Aorta (tissue), 5 donors: ENCODE measurements at regions not wholly inside any gene's neighbourhood (a gene's known extent, or its start where the extent isn't known, plus 50 kb on each side); places are given as distances from the start of the nearest gene placed in this dataset.

Experiments used
- ATAC-seq: fragments of 200-7000 bp; cut with Tn5 transposase; one replicate; pipeline ENCODE4 v1.9.1; 2022; ENCODE audit warnings: moderate library complexity; ENCODE audit not compliant: low FRiP score
- DNase-seq, 2 donors: peaks; one replicate each; pipeline ENCODE4 v3.0.0-alpha.2; 2020
- H3K27ac ChIP-seq, 2 donors: one replicate each; pipeline ENCODE4 v1.5.1; 2013; ENCODE audit warnings: low read length in 2 of 2, mild to moderate bottlenecking in 2 of 2, moderate library complexity in 2 of 2, control low read depth in 1 of 2, inconsistent platforms in 1 of 2, low read depth in 1 of 2
- H3K27me3 ChIP-seq, 2 donors: one replicate each; pipeline ENCODE4 v1.6.1; 2013; ENCODE audit warnings: control low read depth in 1 of 2, low read length in 1 of 2, mild to moderate bottlenecking in 1 of 2, moderate library complexity in 1 of 2; ENCODE audit not compliant: insufficient read depth in 2 of 2, control insufficient read depth in 1 of 2
- H3K36me3 ChIP-seq, 2 donors: one replicate each; pipeline ENCODE4 v1.6.1; 2013; ENCODE audit warnings: control low read depth in 1 of 2, low read length in 1 of 2, mild to moderate bottlenecking in 1 of 2; ENCODE audit not compliant: insufficient read depth in 2 of 2, control insufficient read depth in 1 of 2
- H3K4me1 ChIP-seq, 2 donors: one replicate each; pipeline ENCODE4 v1.6.1; 2013; ENCODE audit warnings: low read length in 2 of 2, control low read depth in 1 of 2, mild to moderate bottlenecking in 1 of 2, moderate library complexity in 1 of 2; ENCODE audit not compliant: insufficient read depth in 2 of 2, control insufficient read depth in 1 of 2
- H3K4me3 ChIP-seq, 2 donors: one replicate each; pipeline ENCODE4 v1.5.1; 2013; ENCODE audit warnings: low read length in 2 of 2, control low read depth in 1 of 2, mild to moderate bottlenecking in 1 of 2
- H3K9me3 ChIP-seq: one replicate; pipeline ENCODE4 v1.6.1; 2013; ENCODE audit warnings: mild to moderate bottlenecking, low read length; ENCODE audit not compliant: control insufficient read depth
- WGBS, 2 donors: extraction: QIAGEN DNeasy Blood & Tissue Kit; methylation state at CpG; one replicate each; pipeline ENCODE4 v1.1.7; 2013; 5-methylcytosine and 5-hydroxymethylcytosine counted together
- intact Hi-C, 2 donors: fragments of 100-400 bp; cut with DNase I; formaldehyde crosslinking; loops; one replicate each; pipeline versions ENCODE4 v1.14.2 to v1.15.0; 2022
- donor health status: healthy with polysubstance abuse.
- donor health status: Bipolar disorder and iron deficiency.
- donor health status: DM: no; HTN: no; CAD: no.
- donor health status: DM: no; HTN: no; CAD: no.
- donor health status: DM: yes; HTN: yes; CAD: no.

GRCh38 chr15:24733659-24734058 lies 58.1 kb downstream of the NPAP1 start:
- DNase-seq (no peak), ATAC-seq (no peak)
- WGBS, 2 donors, result 70 to 83% methylated on average over 2 of the region's 2 CpGs
- Histone ChIP-seq H3K9me3 (peaks cover 1% of the 10 kb centered on the region), H3K4me3 (no peak overlapping the region), H3K4me1 (no peaks in the 10 kb centered on the region), H3K27me3 (no peaks in the 10 kb centered on the region), H3K27ac (no peak overlapping the region), H3K36me3 (no peaks in the 10 kb centered on the region)
- intact Hi-C loops, result no loop called here

- no peaks in the 10 kb centered on the region for H3K4me1 ChIP-seq
- H3K36me3 ChIP-seq, result no peaks in the 10 kb centered on the region
- 22 to 31% methylated on average over 1 of the region's 1 CpG for WGBS, 2 donors
- DNase-seq (no peak), ATAC-seq (no peak)
- no peak overlapping the region for H3K4me3 ChIP-seq
- intact Hi-C loops, result no loop called here
- H3K27me3 ChIP-seq, result no peaks in the 10 kb centered on the region
- H3K9me3 ChIP-seq, result peaks cover 1% of the 10 kb centered on the region
- no peak overlapping the region for H3K27ac ChIP-seq
Observed at GRCh38 chr15:24734396-24734795, 58.8 kb downstream of the NPAP1 start.

GRCh38 chr15:24745290-24745689 lies 69.7 kb downstream of the NPAP1 start:
- peaks cover 3% of the 10 kb centered on the region for H3K9me3 ChIP-seq
- DNase-seq (no peak), ATAC-seq (no peak)
- H3K27ac ChIP-seq, result no peak overlapping the region
- H3K4me3 ChIP-seq, result no peak overlapping the region
- no peaks in the 10 kb centered on the region for H3K27me3 ChIP-seq
- intact Hi-C loops, result no loop called here
- H3K4me1 ChIP-seq, result no peaks in the 10 kb centered on the region
- H3K36me3 ChIP-seq, result no peaks in the 10 kb centered on the region

- H3K27ac ChIP-seq, result no peak overlapping the region
- H3K9me3 ChIP-seq, result peaks cover 3% of the 10 kb centered on the region
- H3K36me3 ChIP-seq, result no peaks in the 10 kb centered on the region
- intact Hi-C loops, result no loop called here
- H3K27me3 ChIP-seq, result no peaks in the 10 kb centered on the region
- no peaks in the 10 kb centered on the region for H3K4me1 ChIP-seq
- DNase-seq, result no peak
- H3K4me3 ChIP-seq, result no peak overlapping the region
- ATAC-seq, result no peak
Observed at GRCh38 chr15:24746094-24746493, 70.5 kb downstream of the NPAP1 start.

- Histone ChIP-seq H3K27ac (no peak overlapping the region), H3K36me3 (no peaks in the 10 kb centered on the region), H3K27me3 (no peaks in the 10 kb centered on the region), H3K9me3 (peaks cover 3% of the 10 kb centered on the region), H3K4me3 (no peak overlapping the region), H3K4me1 (no peaks in the 10 kb centered on the region)
- whole genome bisulfite sequencing, 2 donors, result 83% methylated on average over 10 of the region's 10 CpGs
- ATAC-seq, result no peak
- no peak for DNase-seq
- intact Hi-C loops, result no loop called here
Observed at GRCh38 chr15:24747376-24747775, 71.8 kb downstream of the NPAP1 start.

GRCh38 chr15:24748812-24749439 lies 73.4 kb downstream of the NPAP1 start:
- H3K4me1 ChIP-seq, result no peaks in the 10 kb centered on the region
- 83 to 86% methylated on average over 3 to 4 of the region's 4 CpGs for WGBS, 2 donors
- H3K36me3 ChIP-seq, result no peaks in the 10 kb centered on the region
- DNase-seq (no peak), ATAC-seq (no peak)
- intact Hi-C loops, result no loop called here
- no peak overlapping the region for H3K27ac ChIP-seq
- no peaks in the 10 kb centered on the region for H3K27me3 ChIP-seq
- H3K4me3 ChIP-seq, result no peak overlapping the region
- H3K9me3 ChIP-seq, result peaks cover 3% of the 10 kb centered on the region

- Histone ChIP-seq H3K4me3 (no peak overlapping the region), H3K36me3 (no peaks in the 10 kb centered on the region), H3K9me3 (peaks cover 3% of the 10 kb centered on the region), H3K27ac (no peak overlapping the region), H3K27me3 (no peaks in the 10 kb centered on the region), H3K4me1 (no peaks in the 10 kb centered on the region)
- no peak for DNase-seq
- intact Hi-C loops, result no loop called here
- WGBS, 2 donors, result 29 to 37% methylated on average over 3 of the region's 3 CpGs
- ATAC-seq, result no peak
Observed at GRCh38 chr15:24752354-24752753, 76.8 kb downstream of the NPAP1 start.

GRCh38 chr15:24756101-24756500 lies 80.5 kb downstream of the NPAP1 start:
- Histone ChIP-seq H3K36me3 (no peaks in the 10 kb centered on the region), H3K4me3 (no peak overlapping the region), H3K27ac (no peak overlapping the region), H3K9me3 (no peaks in the 10 kb centered on the region), H3K27me3 (no peaks in the 10 kb centered on the region), H3K4me1 (no peaks in the 10 kb centered on the region)
- ATAC-seq (no peak), DNase-seq (no peak)
- intact Hi-C loops, result no loop called here
- WGBS, 2 donors, result 76 to 84% methylated on average over 5 of the region's 5 CpGs

GRCh38 chr15:24760066-24760465 lies 84.5 kb downstream of the NPAP1 start:
- Histone ChIP-seq H3K4me3 (no peak overlapping the region), H3K4me1 (no peaks in the 10 kb centered on the region), H3K9me3 (no peaks in the 10 kb centered on the region), H3K27me3 (no peaks in the 10 kb centered on the region), H3K36me3 (no peaks in the 10 kb centered on the region), H3K27ac (no peak overlapping the region)
- ATAC-seq (no peak), DNase-seq (no peak)
- intact Hi-C loops, result loop anchor here (10.0 kb wide), 1 partner anchor 745 kb away; no protein-coding TSS in a partner anchor
- WGBS, 2 donors, result 70 to 75% methylated on average over 7 of the region's 7 CpGs
